ENCODE measurements at regions not wholly inside any gene's neighbourhood (a gene's known extent, or its start where the extent isn't known, plus 50 kb on each side); places are given as distances from the start of the nearest gene placed in this dataset.
"Not testable (repeated sequence)": the region's sequence is repeated elsewhere in the genome, so short reads cannot be mapped to it uniquely, and the experiment has no call there.

GRCh38 chrX:111041018-111041462 lies 55.0 kb upstream of the PAK3 start:
- DNase-seq = peak in 3 of 5 donors; percentile 8 to 23 (median 8)

- DNase-seq = no peak
Observed at GRCh38 chrX:111040377-111041017, 55.5 kb upstream of the PAK3 start.

GRCh38 chrX:111039606-111040005 lies 56.4 kb upstream of the PAK3 start:
- no peak for DNase-seq

GRCh38 chrX:111035991-111036390 lies 60.0 kb upstream of the PAK3 start:
- DNase-seq = no peak

GRCh38 chrX:111035256-111035655 lies 60.7 kb upstream of the PAK3 start:
- DNase-seq = no peak

- DNase-seq = not testable (repeated sequence)
Observed at GRCh38 chrX:111022998-111023397, 73.0 kb upstream of the PAK3 start.

- DNase-seq = no peak
Observed at GRCh38 chrX:111020283-111020682, 75.7 kb upstream of the PAK3 start.

GRCh38 chrX:111013778-111014455 lies 82.1 kb upstream of the PAK3 start:
- DNase-seq = no peak

- no peak for DNase-seq
Observed at GRCh38 chrX:111010111-111010510, 85.9 kb upstream of the PAK3 start.

- no peak for DNase-seq
Observed at GRCh38 chrX:111009256-111009655, 86.7 kb upstream of the PAK3 start.

- no peak for DNase-seq
Observed at GRCh38 chrX:111008126-111008525, 87.9 kb upstream of the PAK3 start.

- no peak for DNase-seq
Observed at GRCh38 chrX:111007238-111007637, 88.8 kb upstream of the PAK3 start.

- no peak for DNase-seq
Observed at GRCh38 chrX:111006116-111006515, 89.9 kb upstream of the PAK3 start.

GRCh38 chrX:111005166-111005565 lies 90.8 kb upstream of the PAK3 start:
- DNase-seq = no peak

GRCh38 chrX:111003118-111003517 lies 92.9 kb upstream of the PAK3 start:
- no peak for DNase-seq

- DNase-seq = peak in 3 of 5 donors; percentile 2 to 16 (median 11)
Observed at GRCh38 chrX:110992611-110993010, 103.4 kb upstream of the PAK3 start.

- DNase-seq = no peak
Observed at GRCh38 chrX:110989869-110990268, 106.1 kb upstream of the PAK3 start.

GRCh38 chrX:110989447-110989846 lies 106.5 kb upstream of the PAK3 start:
- DNase-seq = no peak

GRCh38 chrX:110987292-110987691 lies 108.7 kb upstream of the PAK3 start:
- DNase-seq = no peak

GRCh38 chrX:110985470-110985869 lies 110.5 kb upstream of the PAK3 start:
- no peak for DNase-seq

- no peak for DNase-seq
Observed at GRCh38 chrX:110983024-110983423, 113.0 kb upstream of the PAK3 start.

GRCh38 chrX:110966839-110967238 lies 129.2 kb upstream of the PAK3 start:
- no peak for DNase-seq

- DNase-seq = no peak
Observed at GRCh38 chrX:110966091-110966454, 129.9 kb upstream of the PAK3 start.

- no peak for DNase-seq
Observed at GRCh38 chrX:110965409-110966090, 130.4 kb upstream of the PAK3 start.

All from T-helper 1 cell (primary cell).